ENCODE measurements at regions not wholly inside any gene's neighbourhood (a gene's known extent, or its start where the extent isn't known, plus 50 kb on each side); places are given as distances from the start of the nearest gene placed in this dataset.
"Not testable (repeated sequence)": the region's sequence is repeated elsewhere in the genome, so short reads cannot be mapped to it uniquely, and the experiment has no call there.

DNA sequence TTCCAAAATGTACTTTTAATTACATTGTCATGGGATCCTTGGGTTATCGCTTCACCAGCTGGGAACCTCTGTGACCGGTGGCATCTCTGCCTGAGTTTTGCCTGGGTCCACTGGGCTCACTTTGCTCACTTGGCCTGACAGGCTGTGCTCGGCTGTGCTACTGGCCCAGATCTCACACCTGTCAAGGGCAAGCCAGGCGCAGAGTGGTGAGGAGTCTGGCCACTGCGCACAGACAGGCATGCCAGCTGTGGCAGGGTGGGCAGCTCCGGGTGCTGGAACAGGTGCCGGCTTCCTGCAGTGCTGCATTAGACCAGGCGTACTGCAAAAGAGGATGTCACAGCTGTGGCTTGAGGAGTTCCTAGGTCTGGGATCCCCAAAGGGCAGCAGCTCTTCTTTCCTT is 489.8 kb downstream of the TENT5A start:
- TF ChIP-seq, protein P1, sequence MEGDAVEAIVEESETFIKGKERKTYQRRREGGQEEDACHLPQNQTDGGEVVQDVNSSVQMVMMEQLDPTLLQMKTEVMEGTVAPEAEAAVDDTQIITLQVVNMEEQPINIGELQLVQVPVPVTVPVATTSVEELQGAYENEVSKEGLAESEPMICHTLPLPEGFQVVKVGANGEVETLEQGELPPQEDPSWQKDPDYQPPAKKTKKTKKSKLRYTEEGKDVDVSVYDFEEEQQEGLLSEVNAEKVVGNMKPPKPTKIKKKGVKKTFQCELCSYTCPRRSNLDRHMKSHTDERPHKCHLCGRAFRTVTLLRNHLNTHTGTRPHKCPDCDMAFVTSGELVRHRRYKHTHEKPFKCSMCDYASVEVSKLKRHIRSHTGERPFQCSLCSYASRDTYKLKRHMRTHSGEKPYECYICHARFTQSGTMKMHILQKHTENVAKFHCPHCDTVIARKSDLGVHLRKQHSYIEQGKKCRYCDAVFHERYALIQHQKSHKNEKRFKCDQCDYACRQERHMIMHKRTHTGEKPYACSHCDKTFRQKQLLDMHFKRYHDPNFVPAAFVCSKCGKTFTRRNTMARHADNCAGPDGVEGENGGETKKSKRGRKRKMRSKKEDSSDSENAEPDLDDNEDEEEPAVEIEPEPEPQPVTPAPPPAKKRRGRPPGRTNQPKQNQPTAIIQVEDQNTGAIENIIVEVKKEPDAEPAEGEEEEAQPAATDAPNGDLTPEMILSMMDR (IDR thresholded peaks at IDR 0.05; ENCODE audit: unreplicated experiment), result no peak
- Mint-ChIP-seq H3K27ac (no peak overlapping the region), H3K4me3 (ENCODE audit: low read depth) (no peak overlapping the region), H3K27me3 (no peaks in the 10 kb centered on the region), H3K9me3 (ENCODE audit: low read depth) (peaks cover 11% of the 10 kb centered on the region), H3K4me1 (ENCODE audit: low read depth) (peaks cover 2% of the 10 kb centered on the region), H3K36me3 (ENCODE audit: insufficient read depth) (no peaks in the 10 kb centered on the region)
- DNase-seq (ENCODE audit: low spot score, unreplicated experiment), result no peak

DNA sequence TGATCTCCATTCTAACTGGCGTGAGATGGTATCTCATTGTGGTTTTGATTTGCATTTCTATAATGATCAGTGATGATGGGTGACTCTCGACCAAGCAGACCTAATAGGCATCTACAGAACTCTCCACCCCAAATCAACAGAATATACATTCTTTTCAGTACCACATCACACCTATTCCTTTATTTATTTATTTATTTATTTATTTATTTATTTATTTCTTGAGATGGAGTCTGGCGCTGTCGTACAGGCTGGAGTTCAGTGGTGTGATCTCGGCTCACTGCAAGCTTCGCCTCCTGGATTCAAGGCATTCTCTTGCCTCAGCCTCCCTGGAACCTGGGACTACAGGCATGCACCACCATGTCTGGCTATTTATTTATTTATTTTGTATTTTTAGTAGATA is 496.3 kb downstream of the TENT5A start:
- peaks cover 32% of the 10 kb centered on the region for H3K9me3 Mint-ChIP-seq (ENCODE audit: low read depth)
- H3K27me3 Mint-ChIP-seq; H3K4me3 Mint-ChIP-seq (ENCODE audit: low read depth); H3K27ac Mint-ChIP-seq; DNase-seq (ENCODE audit: low spot score, unreplicated experiment); H3K4me1 Mint-ChIP-seq (ENCODE audit: low read depth); H3K36me3 Mint-ChIP-seq (ENCODE audit: insufficient read depth): not testable (repeated sequence)

DNA sequence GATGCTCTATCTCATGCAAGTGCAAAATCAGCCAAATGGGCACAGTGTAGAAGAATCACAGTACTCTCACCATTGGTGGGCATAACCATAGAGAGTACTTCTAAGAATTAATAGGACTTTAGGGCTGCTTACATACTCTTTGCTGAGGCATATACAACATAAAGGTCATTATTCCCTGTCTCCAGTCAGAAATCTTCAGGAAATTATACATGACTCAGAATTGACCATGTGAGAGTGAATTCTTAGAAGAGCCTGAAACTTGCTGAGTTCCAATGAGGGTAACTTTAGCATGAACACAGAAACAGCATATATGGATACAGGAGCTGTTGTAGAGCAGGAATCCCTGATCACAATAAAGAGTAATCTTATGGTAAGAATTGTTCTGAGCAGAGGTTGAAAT is 498.7 kb downstream of the TENT5A start:
- TF ChIP-seq, protein P1 (IDR thresholded peaks at IDR 0.05; ENCODE audit: unreplicated experiment), result no peak
- no peaks in the 10 kb centered on the region for H3K27me3 Mint-ChIP-seq
- H3K36me3 Mint-ChIP-seq (ENCODE audit: insufficient read depth), result no peaks in the 10 kb centered on the region
- no peak overlapping the region for H3K27ac Mint-ChIP-seq
- no peaks in the 10 kb centered on the region for H3K4me1 Mint-ChIP-seq (ENCODE audit: low read depth)
- DNase-seq (ENCODE audit: low spot score, unreplicated experiment), result no peak
- H3K4me3 Mint-ChIP-seq (ENCODE audit: low read depth), result no peak overlapping the region
- H3K9me3 Mint-ChIP-seq (ENCODE audit: low read depth), result peaks cover 28% of the 10 kb centered on the region

DNA sequence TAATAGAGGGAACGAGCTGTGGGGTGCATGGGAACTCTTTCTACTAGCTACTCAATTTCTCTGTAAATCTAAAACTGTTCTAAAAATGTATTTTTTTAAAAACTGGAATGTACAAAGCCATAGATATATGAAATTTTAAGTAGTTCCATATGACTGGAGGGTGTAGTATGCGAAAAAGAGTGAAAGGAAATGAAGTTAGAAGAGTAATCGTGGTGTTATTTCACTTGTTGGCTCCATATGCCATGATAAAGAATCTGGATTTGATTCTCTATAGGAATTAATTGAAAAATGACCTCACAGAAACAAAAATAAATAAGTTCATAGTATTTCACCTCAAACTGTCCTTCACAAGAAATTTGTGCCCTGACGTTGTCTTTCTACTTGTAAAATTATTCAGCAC is 500.2 kb downstream of the TENT5A start:
- TF ChIP-seq, protein P1 (IDR thresholded peaks at IDR 0.05; ENCODE audit: unreplicated experiment), result no peak
- Mint-ChIP-seq H3K27me3 (no peaks in the 10 kb centered on the region), H3K36me3 (ENCODE audit: insufficient read depth) (no peaks in the 10 kb centered on the region), H3K27ac (no peak overlapping the region), H3K9me3 (ENCODE audit: low read depth) (peaks cover 21% of the 10 kb centered on the region), H3K4me3 (ENCODE audit: low read depth) (no peak overlapping the region), H3K4me1 (ENCODE audit: low read depth) (no peaks in the 10 kb centered on the region)
- no peak for DNase-seq (ENCODE audit: low spot score, unreplicated experiment)

DNA sequence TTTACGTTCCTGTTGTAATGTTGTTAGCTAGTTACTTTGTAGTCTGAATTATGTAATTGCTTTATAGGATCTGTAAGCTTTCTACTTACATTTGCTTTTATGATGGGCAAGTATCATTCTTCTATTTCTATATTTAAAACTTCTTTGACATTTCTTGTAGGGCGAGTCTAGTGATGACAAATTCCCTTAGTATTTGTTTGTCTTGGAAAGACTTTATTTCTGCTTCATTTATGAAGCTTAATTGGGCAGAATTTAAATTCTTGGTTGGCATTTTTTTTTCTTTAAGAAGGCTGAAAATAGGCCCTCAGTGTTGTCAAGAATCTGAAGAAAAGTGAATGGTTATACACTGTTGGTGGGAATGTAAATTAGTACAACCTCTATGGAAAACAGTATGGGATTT is 506.3 kb downstream of the TENT5A start:
- no peaks in the 10 kb centered on the region for H3K27me3 Mint-ChIP-seq
- H3K4me1 Mint-ChIP-seq (ENCODE audit: low read depth), result no peaks in the 10 kb centered on the region
- no peak overlapping the region for H3K4me3 Mint-ChIP-seq (ENCODE audit: low read depth)
- DNase-seq (ENCODE audit: low spot score, unreplicated experiment), result no peak
- no peak overlapping the region for H3K27ac Mint-ChIP-seq
- no peaks in the 10 kb centered on the region for H3K36me3 Mint-ChIP-seq (ENCODE audit: insufficient read depth)
- no peaks in the 10 kb centered on the region for H3K9me3 Mint-ChIP-seq (ENCODE audit: low read depth)
- TF ChIP-seq, protein P1 (IDR thresholded peaks at IDR 0.05; ENCODE audit: unreplicated experiment), result no peak

DNA sequence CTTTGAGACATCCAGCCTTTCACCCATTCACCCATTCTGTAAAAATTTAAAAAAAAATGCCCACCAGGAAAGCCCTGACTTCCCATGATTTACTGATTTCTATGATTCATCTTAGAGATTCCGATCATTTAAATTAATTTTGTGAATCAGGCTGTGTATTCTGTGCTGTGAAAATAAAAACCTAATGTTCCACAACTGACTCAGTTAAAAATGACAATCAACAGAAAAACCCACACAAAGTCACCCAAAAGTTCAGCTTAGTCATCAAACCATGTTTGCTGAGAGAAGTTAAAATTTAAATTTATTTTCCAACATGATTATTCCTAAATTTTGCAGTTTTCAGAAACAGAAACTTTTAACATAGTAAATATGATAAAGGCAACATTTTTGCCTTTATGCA is 509.9 kb downstream of the TENT5A start:
- Mint-ChIP-seq H3K9me3 (ENCODE audit: low read depth) (no peaks in the 10 kb centered on the region), H3K27ac (no peak overlapping the region), H3K4me3 (ENCODE audit: low read depth) (no peak overlapping the region), H3K27me3 (no peaks in the 10 kb centered on the region), H3K4me1 (ENCODE audit: low read depth) (no peaks in the 10 kb centered on the region), H3K36me3 (ENCODE audit: insufficient read depth) (no peaks in the 10 kb centered on the region)
- TF ChIP-seq, protein P1 (IDR thresholded peaks at IDR 0.05; ENCODE audit: unreplicated experiment), result no peak
- no peak for DNase-seq (ENCODE audit: low spot score, unreplicated experiment)
